ENCODE measurements at regions not wholly inside any gene's neighbourhood (a gene's known extent, or its start where the extent isn't known, plus 50 kb on each side); places are given as distances from the start of the nearest gene placed in this dataset.

DNA sequence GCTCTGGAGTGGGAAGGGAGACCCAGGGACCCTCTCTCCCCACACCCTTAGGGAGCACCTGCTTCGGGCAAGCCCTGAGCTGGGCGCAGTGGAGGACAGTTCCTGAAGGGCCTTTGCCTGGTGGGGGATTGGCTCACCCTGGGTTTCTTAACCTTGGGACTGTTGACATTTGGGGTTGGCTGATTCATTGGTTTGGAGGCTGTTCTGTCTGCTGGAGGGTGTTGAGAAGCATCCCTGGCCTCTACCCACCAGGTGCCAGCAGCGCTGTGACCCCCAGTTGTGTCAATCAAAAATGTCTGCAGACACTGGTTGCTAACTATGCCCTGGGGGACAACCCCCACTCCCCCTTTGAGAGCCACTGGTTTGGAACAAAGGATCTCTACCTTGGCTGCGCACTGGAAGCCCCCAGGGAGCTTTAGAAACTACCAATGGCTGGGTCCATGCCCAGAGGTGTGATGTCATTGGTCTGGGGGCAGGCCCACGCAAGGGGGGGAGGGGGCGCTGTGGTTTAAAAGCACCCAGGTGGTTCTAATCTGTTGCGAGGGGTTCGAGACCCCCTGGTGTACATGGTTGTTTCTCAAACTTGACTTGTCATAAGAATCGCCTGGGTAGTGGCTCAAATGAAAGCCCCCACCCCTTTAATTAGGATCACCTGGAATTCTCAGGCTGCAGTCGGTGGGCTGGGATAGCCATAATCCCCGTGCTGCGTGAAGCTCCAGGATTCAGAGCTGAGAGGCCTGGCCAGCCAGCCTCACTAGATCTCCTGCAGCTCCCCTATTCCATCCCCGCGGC lies 151.9 kb upstream of the GSE1 start:
- FAIRE-seq (no peak), DNase-seq (ENCODE audit: low read depth) (peak; percentile 40)
- Histone ChIP-seq H3K27me3 (ENCODE audit: control insufficient read depth, insufficient read depth, low read length) (peaks cover 24% of the 10 kb centered on the region), H3K36me3 (ENCODE audit: control insufficient read depth, insufficient read depth, low read length) (no peaks in the 10 kb centered on the region), H3K4me3 (ENCODE audit: low read depth, low read length) (no peak overlapping the region)
- TF ChIP-seq, protein P1, sequence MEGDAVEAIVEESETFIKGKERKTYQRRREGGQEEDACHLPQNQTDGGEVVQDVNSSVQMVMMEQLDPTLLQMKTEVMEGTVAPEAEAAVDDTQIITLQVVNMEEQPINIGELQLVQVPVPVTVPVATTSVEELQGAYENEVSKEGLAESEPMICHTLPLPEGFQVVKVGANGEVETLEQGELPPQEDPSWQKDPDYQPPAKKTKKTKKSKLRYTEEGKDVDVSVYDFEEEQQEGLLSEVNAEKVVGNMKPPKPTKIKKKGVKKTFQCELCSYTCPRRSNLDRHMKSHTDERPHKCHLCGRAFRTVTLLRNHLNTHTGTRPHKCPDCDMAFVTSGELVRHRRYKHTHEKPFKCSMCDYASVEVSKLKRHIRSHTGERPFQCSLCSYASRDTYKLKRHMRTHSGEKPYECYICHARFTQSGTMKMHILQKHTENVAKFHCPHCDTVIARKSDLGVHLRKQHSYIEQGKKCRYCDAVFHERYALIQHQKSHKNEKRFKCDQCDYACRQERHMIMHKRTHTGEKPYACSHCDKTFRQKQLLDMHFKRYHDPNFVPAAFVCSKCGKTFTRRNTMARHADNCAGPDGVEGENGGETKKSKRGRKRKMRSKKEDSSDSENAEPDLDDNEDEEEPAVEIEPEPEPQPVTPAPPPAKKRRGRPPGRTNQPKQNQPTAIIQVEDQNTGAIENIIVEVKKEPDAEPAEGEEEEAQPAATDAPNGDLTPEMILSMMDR (IDR thresholded peaks at IDR 0.05; ENCODE audit: insufficient read depth, low read length, severe bottlenecking) = no peak

DNA sequence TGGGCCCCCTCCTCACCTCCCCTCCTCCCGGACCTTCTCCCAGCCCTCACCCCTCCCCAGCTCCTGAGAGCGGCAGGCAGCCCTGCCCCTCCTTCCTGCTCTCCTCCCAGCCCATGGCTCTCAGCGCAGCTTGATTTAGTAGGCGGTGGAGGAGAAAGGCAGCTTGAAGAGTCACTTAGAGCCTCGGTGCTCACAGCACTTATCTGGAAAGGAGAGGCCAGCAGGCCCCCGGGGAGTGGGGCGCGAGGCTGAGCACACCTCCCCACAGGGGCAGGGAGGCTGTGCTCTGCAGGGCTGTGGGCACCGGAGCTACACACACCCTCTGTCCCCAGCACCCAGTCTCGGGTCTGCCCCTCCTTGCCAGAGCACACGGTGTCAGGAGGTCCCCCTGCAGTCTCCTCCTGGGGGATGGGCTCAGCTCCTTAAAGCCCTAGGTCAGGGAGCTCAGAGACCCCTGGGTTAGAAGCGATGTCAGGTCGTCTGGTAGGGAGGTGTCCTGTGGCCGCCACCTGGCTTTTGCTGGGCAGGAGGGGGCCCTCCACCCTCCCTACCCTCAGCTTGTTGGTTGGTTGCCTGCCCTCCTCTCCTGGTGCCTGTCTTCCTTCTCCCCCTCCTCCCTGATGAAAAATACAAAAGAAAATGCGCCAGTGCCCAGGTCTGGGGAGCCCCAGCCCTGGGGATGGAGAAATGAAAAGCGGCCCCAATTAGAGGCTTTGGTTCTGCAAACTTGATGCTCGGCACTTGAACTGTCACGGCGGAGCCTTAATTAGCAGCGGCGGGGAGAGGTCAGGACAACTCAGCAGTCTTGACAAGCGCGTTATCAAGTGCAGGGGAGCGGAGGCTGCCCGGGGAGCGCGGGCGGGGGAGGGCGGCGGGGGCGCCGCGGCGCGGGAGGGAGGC lies 151.1 kb upstream of the GSE1 start:
- no peak overlapping the region for H3K4me3 ChIP-seq (ENCODE audit: low read depth, low read length)
- DNase-seq (ENCODE audit: low read depth) (no peak), FAIRE-seq (no peak)
- H3K36me3 ChIP-seq (ENCODE audit: control insufficient read depth, insufficient read depth, low read length) = no peaks in the 10 kb centered on the region
- H3K27me3 ChIP-seq (ENCODE audit: control insufficient read depth, insufficient read depth, low read length) = peaks cover 24% of the 10 kb centered on the region
- TF ChIP-seq, protein P1 (IDR thresholded peaks at IDR 0.05; ENCODE audit: insufficient read depth, low read length, severe bottlenecking) = no peak

DNA sequence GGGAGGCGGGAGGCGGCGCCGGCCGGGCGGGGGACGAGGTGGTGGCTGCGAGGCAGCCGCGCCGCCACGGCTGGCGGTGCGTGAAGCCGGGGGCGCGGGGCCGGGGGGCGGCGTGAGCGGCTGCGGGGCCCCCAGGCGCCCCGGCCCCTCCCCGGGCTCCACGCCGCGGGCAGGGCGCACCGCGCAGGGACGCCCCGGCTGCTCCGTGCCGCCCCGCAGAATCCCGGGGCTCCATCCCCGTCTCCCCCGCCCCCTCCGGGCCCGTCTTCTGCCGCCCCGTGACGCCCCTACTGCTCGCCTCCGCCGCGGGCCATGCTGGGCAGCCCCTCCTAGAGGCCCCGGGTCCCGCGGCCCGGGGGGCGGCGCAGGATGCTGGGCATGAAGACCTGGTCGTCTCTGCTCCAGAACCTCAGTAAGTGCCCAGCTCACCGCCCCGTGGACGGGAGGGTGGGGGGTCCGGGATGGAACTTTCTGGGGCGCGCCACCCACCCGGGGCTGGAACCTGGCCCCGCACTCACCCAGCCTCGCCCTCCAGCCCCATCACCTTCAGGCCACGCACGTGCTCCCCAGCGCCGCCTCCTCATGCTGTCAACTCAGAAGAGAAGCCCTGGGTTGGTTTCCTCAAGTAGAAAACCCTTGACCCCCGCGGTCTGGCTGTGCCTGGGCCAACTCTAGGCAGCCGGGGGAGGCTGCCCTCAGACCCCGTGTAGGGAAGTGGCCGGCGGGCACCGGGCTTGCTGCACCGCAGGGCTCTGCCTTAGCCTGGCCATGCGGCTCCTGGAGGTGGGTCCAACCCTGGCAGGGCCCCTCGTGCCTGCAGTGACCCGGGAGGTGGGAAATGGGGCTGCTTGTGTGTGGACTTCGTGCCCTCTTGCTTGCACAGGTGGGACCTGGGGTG lies 150.2 kb upstream of the GSE1 start:
- TF ChIP-seq, protein P1 (IDR thresholded peaks at IDR 0.05; ENCODE audit: insufficient read depth, low read length, severe bottlenecking) = no peak
- DNase-seq (ENCODE audit: low read depth) (no peak), FAIRE-seq (no peak)
- H3K4me3 ChIP-seq (ENCODE audit: low read depth, low read length) = no peak overlapping the region
- no peaks in the 10 kb centered on the region for H3K36me3 ChIP-seq (ENCODE audit: control insufficient read depth, insufficient read depth, low read length)
- H3K27me3 ChIP-seq (ENCODE audit: control insufficient read depth, insufficient read depth, low read length) = peaks cover 24% of the 10 kb centered on the region

DNA sequence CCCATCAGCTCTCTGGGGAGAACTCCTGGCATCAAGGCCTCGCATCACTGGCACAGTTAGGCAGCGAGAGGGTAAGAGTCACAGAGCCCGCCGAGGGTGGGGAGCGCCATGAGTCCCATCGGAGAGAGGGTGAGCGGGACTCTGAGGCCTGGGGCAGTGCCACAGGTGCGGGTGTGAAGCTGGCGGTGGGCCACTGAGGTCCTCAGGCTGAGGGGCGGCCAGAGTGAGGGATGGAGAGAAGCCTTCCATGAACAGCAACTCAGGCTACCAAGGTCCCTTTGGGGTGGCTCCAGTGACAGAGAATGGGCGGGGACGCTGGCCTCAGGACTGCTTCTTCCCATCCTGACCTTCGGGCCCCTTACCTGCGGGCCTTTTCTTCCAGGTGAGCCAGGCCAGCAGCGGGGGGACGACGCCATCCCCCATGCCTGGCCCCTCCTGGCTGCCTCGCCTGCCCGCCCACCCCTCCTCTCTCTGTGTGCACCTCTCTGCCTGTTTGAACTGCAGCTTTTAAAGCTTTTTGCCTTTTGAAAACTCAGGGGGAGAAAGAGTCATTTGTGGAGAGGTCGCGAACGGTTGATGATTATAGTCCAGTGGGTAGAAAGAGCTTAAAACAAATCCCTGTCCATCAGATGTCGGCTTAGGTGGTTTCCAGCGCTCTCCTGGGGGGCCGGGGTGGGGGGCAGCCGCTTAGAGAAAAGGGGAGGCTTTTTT lies 149.3 kb upstream of the GSE1 start:
- TF ChIP-seq, protein P1 (IDR thresholded peaks at IDR 0.05; ENCODE audit: insufficient read depth, low read length, severe bottlenecking) = no peak
- H3K27me3 ChIP-seq (ENCODE audit: control insufficient read depth, insufficient read depth, low read length) = peaks cover 24% of the 10 kb centered on the region
- DNase-seq (ENCODE audit: low read depth) = no peak
- FAIRE-seq = no peak
- H3K36me3 ChIP-seq (ENCODE audit: control insufficient read depth, insufficient read depth, low read length) = no peaks in the 10 kb centered on the region
- no peak overlapping the region for H3K4me3 ChIP-seq (ENCODE audit: low read depth, low read length)

Data from bronchial epithelial cell (primary cell).